ENCODE measurements at regions not wholly inside any gene's neighbourhood (a gene's known extent, or its start where the extent isn't known, plus 50 kb on each side); places are given as distances from the start of the nearest gene placed in this dataset.

DNA sequence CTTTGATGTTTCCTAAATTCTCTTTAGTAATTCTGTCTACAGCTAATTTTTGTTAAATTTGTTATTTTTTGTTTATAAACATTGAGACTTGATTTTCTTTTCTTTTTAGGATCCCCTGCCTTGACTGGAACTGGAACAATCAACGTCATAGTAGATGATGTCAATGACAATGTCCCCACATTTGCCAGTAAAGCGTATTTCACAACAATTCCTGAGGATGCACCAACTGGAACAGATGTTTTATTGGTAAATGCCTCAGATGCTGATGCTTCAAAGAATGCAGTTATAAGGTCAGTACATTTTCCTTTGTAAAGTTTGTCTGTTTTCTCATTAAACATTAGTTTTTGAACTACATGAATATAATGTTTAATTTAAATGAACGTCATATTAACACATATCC is 119.4 kb downstream of the FAT4 start:
- no peak overlapping the region for H3K4me3 ChIP-seq (ENCODE audit: low read length)
- H3K9me3 ChIP-seq (ENCODE audit: insufficient read depth, low read length), result no peaks in the 10 kb centered on the region
- H2AFZ ChIP-seq (ENCODE audit: low read depth, low read length), result no peak overlapping the region
- H3K4me1 ChIP-seq (ENCODE audit: low read length), result no peaks in the 10 kb centered on the region
- TF ChIP-seq CTCF (IDR thresholded peaks at IDR 0.05; ENCODE audit: low read depth, low read length) (no peak), EZH2phosphoT487 (IDR thresholded peaks at IDR 0.05; ENCODE audit: low read depth) (no peak)
- H3K9ac ChIP-seq (ENCODE audit: low read length), result no peak overlapping the region
- no peaks in the 10 kb centered on the region for H3K79me2 ChIP-seq (ENCODE audit: low read length)
- H3K36me3 ChIP-seq (replicated peaks; ENCODE audit: low read depth, low read length), result no peaks in the 10 kb centered on the region
- no peak overlapping the region for H3K4me2 ChIP-seq (ENCODE audit: low read length)
- H3K27ac ChIP-seq (ENCODE audit: low read length), result no peak overlapping the region
- no peaks in the 10 kb centered on the region for H4K20me1 ChIP-seq (ENCODE audit: insufficient read depth, low read length)
- no peaks in the 10 kb centered on the region for H3K27me3 ChIP-seq (ENCODE audit: low read depth, low read length)

- Histone ChIP-seq H3K27me3 (ENCODE audit: low read depth, low read length) (no peaks in the 10 kb centered on the region), H3K27ac (ENCODE audit: low read length) (no peak overlapping the region), H3K9me3 (ENCODE audit: insufficient read depth, low read length) (no peaks in the 10 kb centered on the region), H3K4me2 (ENCODE audit: low read length) (no peak overlapping the region), H3K4me3 (ENCODE audit: low read length) (no peak overlapping the region), H3K79me2 (ENCODE audit: low read length) (no peaks in the 10 kb centered on the region), H2AFZ (ENCODE audit: low read depth, low read length) (no peak overlapping the region), H3K9ac (ENCODE audit: low read length) (no peak overlapping the region), H3K4me1 (ENCODE audit: low read length) (no peaks in the 10 kb centered on the region), H3K36me3 (replicated peaks; ENCODE audit: low read depth, low read length) (no peaks in the 10 kb centered on the region), H4K20me1 (ENCODE audit: insufficient read depth, low read length) (no peaks in the 10 kb centered on the region)
- TF ChIP-seq EZH2phosphoT487 (IDR thresholded peaks at IDR 0.05; ENCODE audit: low read depth) (no peak), CTCF (IDR thresholded peaks at IDR 0.05; ENCODE audit: low read depth, low read length) (no peak)
These were observed 126.1 kb downstream of the FAT4 start for GRCh38 chr4:125440814-125441213.

DNA sequence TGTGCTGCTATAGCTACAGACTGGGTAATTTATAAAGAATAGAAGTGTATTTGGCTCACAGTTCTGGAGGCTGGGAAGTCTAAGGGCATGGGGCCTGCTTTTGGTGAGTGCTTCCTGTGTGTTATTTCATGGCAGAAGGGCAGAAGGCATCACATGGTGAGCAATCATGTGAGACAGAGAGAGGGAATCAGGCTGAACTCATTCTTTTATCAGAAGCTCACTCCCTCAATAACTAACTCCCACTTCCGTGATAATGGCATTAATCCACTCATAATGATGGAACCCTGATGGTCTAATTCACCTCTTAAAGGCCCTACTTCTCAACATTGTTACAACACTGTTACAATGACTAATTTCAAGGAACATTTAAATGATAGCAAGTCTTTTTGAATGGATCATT is 129.4 kb downstream of the FAT4 start:
- no peaks in the 10 kb centered on the region for H3K9me3 ChIP-seq (ENCODE audit: insufficient read depth, low read length)
- H3K79me2 ChIP-seq (ENCODE audit: low read length), result no peaks in the 10 kb centered on the region
- no peaks in the 10 kb centered on the region for H3K4me1 ChIP-seq (ENCODE audit: low read length)
- no peak overlapping the region for H3K9ac ChIP-seq (ENCODE audit: low read length)
- H2AFZ ChIP-seq (ENCODE audit: low read depth, low read length), result no peak overlapping the region
- H3K27me3 ChIP-seq (ENCODE audit: low read depth, low read length), result no peaks in the 10 kb centered on the region
- H3K36me3 ChIP-seq (replicated peaks; ENCODE audit: low read depth, low read length), result no peaks in the 10 kb centered on the region
- H3K27ac ChIP-seq (ENCODE audit: low read length), result no peak overlapping the region
- no peak overlapping the region for H3K4me3 ChIP-seq (ENCODE audit: low read length)
- TF ChIP-seq CTCF (IDR thresholded peaks at IDR 0.05; ENCODE audit: low read depth, low read length), result no peak
- no peak for TF ChIP-seq EZH2phosphoT487 (IDR thresholded peaks at IDR 0.05; ENCODE audit: low read depth)
- H4K20me1 ChIP-seq (ENCODE audit: insufficient read depth, low read length), result no peaks in the 10 kb centered on the region
- H3K4me2 ChIP-seq (ENCODE audit: low read length), result no peak overlapping the region

DNA sequence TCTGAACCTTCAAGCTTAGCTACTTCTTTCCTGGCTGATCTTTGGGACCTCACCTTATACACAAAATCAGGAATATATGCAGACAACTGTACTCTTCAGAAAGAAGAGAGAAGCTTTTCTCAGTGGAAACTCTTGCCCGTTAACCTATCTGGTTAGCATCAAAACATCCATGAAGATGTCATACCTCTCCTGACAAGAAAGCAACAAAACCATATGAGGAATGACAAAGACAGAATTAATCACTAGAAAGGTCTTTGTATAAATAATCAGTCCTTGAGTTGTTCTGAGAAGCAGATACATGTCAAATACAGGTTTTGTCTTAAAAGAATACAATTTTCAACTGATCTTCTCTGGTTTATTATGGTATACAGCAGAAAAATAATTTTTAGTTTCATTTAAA is 130.8 kb downstream of the FAT4 start:
- no peaks in the 10 kb centered on the region for H3K36me3 ChIP-seq (replicated peaks; ENCODE audit: low read depth, low read length)
- H3K27me3 ChIP-seq (ENCODE audit: low read depth, low read length), result no peaks in the 10 kb centered on the region
- H3K9ac ChIP-seq (ENCODE audit: low read length), result no peak overlapping the region
- no peak overlapping the region for H3K4me3 ChIP-seq (ENCODE audit: low read length)
- no peak for TF ChIP-seq CTCF (IDR thresholded peaks at IDR 0.05; ENCODE audit: low read depth, low read length)
- no peak for TF ChIP-seq EZH2phosphoT487 (IDR thresholded peaks at IDR 0.05; ENCODE audit: low read depth)
- no peak overlapping the region for H2AFZ ChIP-seq (ENCODE audit: low read depth, low read length)
- no peaks in the 10 kb centered on the region for H3K4me1 ChIP-seq (ENCODE audit: low read length)
- H4K20me1 ChIP-seq (ENCODE audit: insufficient read depth, low read length), result no peaks in the 10 kb centered on the region
- no peak overlapping the region for H3K4me2 ChIP-seq (ENCODE audit: low read length)
- no peaks in the 10 kb centered on the region for H3K79me2 ChIP-seq (ENCODE audit: low read length)
- no peaks in the 10 kb centered on the region for H3K9me3 ChIP-seq (ENCODE audit: insufficient read depth, low read length)
- no peak overlapping the region for H3K27ac ChIP-seq (ENCODE audit: low read length)
